Panc1 (cell line): ENCODE measurements at regions not wholly inside any gene's neighbourhood (a gene's known extent, or its start where the extent isn't known, plus 50 kb on each side); places are given as distances from the start of the nearest gene placed in this dataset.

Experiments
- ATAC-seq: fragments of 200-7000 bp; cut with Tn5 transposase; 2 replicates; pipeline ENCODE4 v1.9.1; 2020; ENCODE audit warnings: mild to moderate bottlenecking, moderate library complexity
- BruUV-seq: library from RNA; stranded (reverse); fragments of 400-500 nt; replicated peaks from 2 replicates; lab custom pipeline; 2021; lab: Mats Ljungman, UMichigan
- CTCF ChIA-PET: fragments of 300-600 bp; sonication (Branson Sonifier 250); formaldehyde crosslinking; loops from one replicate; lab custom pipeline; 2022; ENCODE audit warnings: antibody characterized with exemption; lab: Charles Lee
- POLR2A ChIA-PET: fragments of 300-600 bp; sonication (Branson Sonifier 250); formaldehyde crosslinking; loops from one replicate; lab custom pipeline; 2022; ENCODE audit warnings: antibody characterized with exemption; lab: Charles Lee
- DNase-seq: peaks from one replicate; pipeline ENCODE4 v3.0.0-alpha.2; 2010; ENCODE audit warnings: low read depth, low spot score
- H3K27ac ChIP-seq: 2 replicates; pipeline ENCODE4 v1.5.1; 2011; ENCODE audit warnings: mild to moderate bottlenecking, low read length, inconsistent platforms
- H3K27me3 ChIP-seq: fragments of 200-500 bp; sonication (Bioruptor generic); 2 replicates; pipeline ENCODE4 v1.6.0; 2014; ENCODE audit warnings: low read length, inconsistent platforms; ENCODE audit not compliant: control insufficient read depth, insufficient read depth
- H3K36me3 ChIP-seq: fragments of 200-500 bp; sonication (Bioruptor generic); 2 replicates; pipeline ENCODE4 v1.5.1; 2014; ENCODE audit warnings: inconsistent platforms, mild to moderate bottlenecking, low read length, moderate library complexity; ENCODE audit not compliant: control insufficient read depth, insufficient read depth
- H3K4me1 ChIP-seq: 2 replicates; pipeline ENCODE4 v1.5.1; 2011; ENCODE audit warnings: inconsistent platforms, mild to moderate bottlenecking, low read length, moderate library complexity; ENCODE audit not compliant: control insufficient read depth, insufficient read depth
- H3K4me3 ChIP-seq, 2 experiments: 2 replicates each; pipeline ENCODE4 v1.5.1; 2011 to 2012; ENCODE audit warnings: low read depth in 2 of 2, low read length in 2 of 2, mild to moderate bottlenecking in 2 of 2, inconsistent platforms in 1 of 2, moderate library complexity in 1 of 2
- H3K9me3 ChIP-seq: fragments of 200-500 bp; sonication (Bioruptor generic); 2 replicates; pipeline ENCODE4 v1.5.1; 2014; ENCODE audit warnings: low read depth, mild to moderate bottlenecking, inconsistent platforms, low read length, moderate library complexity; ENCODE audit not compliant: control insufficient read depth, insufficient read depth
- CTCF ChIP-seq: fragments of 450-650 bp; IDR thresholded peaks from 2 replicates; pipeline ENCODE4 v1.5.1; 2017; ENCODE audit warnings: mild to moderate bottlenecking
- POLR2AphosphoS5 ChIP-seq: IDR thresholded peaks from 2 replicates; pipeline ENCODE4 v1.6.1; 2012; ENCODE audit warnings: mild to moderate bottlenecking, low read depth, low read length, moderate library complexity
- REST ChIP-seq, 2 experiments: IDR thresholded peaks; 2 replicates each; pipeline ENCODE4 v1.6.1; 2011 to 2012; ENCODE audit warnings: low read depth in 2 of 2, control low read depth in 1 of 2, low read length in 1 of 2, mild to moderate bottlenecking in 1 of 2, moderate library complexity in 1 of 2; ENCODE audit not compliant: insufficient read depth in 1 of 2
- SIN3A ChIP-seq: IDR thresholded peaks from 2 replicates; pipeline ENCODE4 v1.6.1; 2012; ENCODE audit warnings: low read depth, mild to moderate bottlenecking, low read length, moderate library complexity, borderline replicate concordance; ENCODE audit not compliant: insufficient read depth
- TCF7L2 ChIP-seq: IDR thresholded peaks from 2 replicates; pipeline ENCODE4 v1.6.1; 2011; ENCODE audit warnings: mild to moderate bottlenecking, low read depth, low read length, inconsistent platforms
- in situ Hi-C: cut with HindIII; loops from 2 replicates; pipeline ENCODE4 v1.10.0; 2016; ENCODE audit warnings: low sequenced_read_pairs, low pct_unique_long_range_greater_than_20kb
- intact Hi-C: fragments of 100-400 bp; cut with micrococcal nuclease; formaldehyde crosslinking; loops from one replicate; pipeline ENCODE4 v1.10.0; 2022; ENCODE audit not compliant: unreplicated experiment

- TF ChIP-seq CTCF (no peak), TCF7L2 (no peak), REST (IDR thresholded peaks at IDR 0.05; ENCODE audit: insufficient read depth in 1 of 2, low read depth in 2 of 2, low read length in 1 of 2) (peak; percentile 69 to 85)
- no peaks in the 10 kb centered on the region for H3K36me3 ChIP-seq
- POLR2A ChIA-PET = no interaction called here
- intact Hi-C loops = no loop called here
- H3K27me3 ChIP-seq = peaks cover 23% of the 10 kb centered on the region
- no peaks in the 10 kb centered on the region for H3K9me3 ChIP-seq
- in situ Hi-C loops = no loop called here
- BruUV-seq = no TSS peak
- H3K4me1 ChIP-seq = no peaks in the 10 kb centered on the region
- ATAC-seq = peak; percentile 62; the same call in 1 of the 2 replicates
- H3K27ac ChIP-seq = no peak overlapping the region
- CTCF ChIA-PET = no interaction called here
- no peak for DNase-seq
- H3K4me3 ChIP-seq = no peak overlapping the region
Observed at GRCh38 chr2:239688122-239688681, 287.4 kb upstream of the HDAC4 start.

GRCh38 chr2:239687441-239687840 is 286.6 kb upstream of the HDAC4 start:
- ATAC-seq = no peak
- no TSS peak for BruUV-seq
- no peak for DNase-seq
- intact Hi-C loops = no loop called here
- Histone ChIP-seq H3K27me3 (peaks cover 24% of the 10 kb centered on the region), H3K4me3 (no peak overlapping the region), H3K4me1 (no peaks in the 10 kb centered on the region), H3K27ac (no peak overlapping the region), H3K9me3 (no peaks in the 10 kb centered on the region), H3K36me3 (no peaks in the 10 kb centered on the region)
- ChIA-PET CTCF (no interaction called here), POLR2A (no interaction called here)
- in situ Hi-C loops = no loop called here
- no peak for TF ChIP-seq POLR2AphosphoS5
- TF ChIP-seq CTCF = no peak
- no peak for TF ChIP-seq SIN3A
- no peak for TF ChIP-seq TCF7L2
- TF ChIP-seq REST (IDR thresholded peaks at IDR 0.05; ENCODE audit: insufficient read depth in 1 of 2, low read depth in 2 of 2, low read length in 1 of 2) = no peak
